MM.1S (cell line): ENCODE measurements at regions not wholly inside any gene's neighbourhood (a gene's known extent, or its start where the extent isn't known, plus 50 kb on each side); places are given as distances from the start of the nearest gene placed in this dataset.
"Not testable (repeated sequence)": the region's sequence is repeated elsewhere in the genome, so short reads cannot be mapped to it uniquely, and the experiment has no call there.

ENCODE experiments used
- DNase-seq: peaks from one replicate; pipeline ENCODE4 v3.0.0-alpha.2; 2015
- H2AFZ ChIP-seq: fragments of 300-600 bp; sonication (generic); 2 replicates; pipeline ENCODE4 v1.6.0; 2016; ENCODE audit warnings: antibody characterized with exemption, low read length
- H3F3A ChIP-seq: fragments of 300-600 bp; sonication (generic); 2 replicates; pipeline ENCODE4 v1.6.1; 2016; ENCODE audit warnings: mild to moderate bottlenecking, antibody characterized with exemption, low read length, moderate library complexity, mixed read lengths; ENCODE audit not compliant: insufficient read depth
- H3K27ac ChIP-seq: fragments of 300-600 bp; sonication (generic); 2 replicates; pipeline ENCODE4 v1.5.1; 2016; ENCODE audit warnings: mild to moderate bottlenecking, low read length
- H3K27me3 ChIP-seq: fragments of 300-600 bp; sonication (generic); replicated peaks from 2 replicates; pipeline ENCODE4 v1.6.0; 2016; ENCODE audit warnings: low read length; ENCODE audit not compliant: insufficient read depth
- H3K36me3 ChIP-seq: fragments of 300-600 bp; sonication (generic); replicated peaks from 2 replicates; pipeline ENCODE4 v1.6.1; 2016; ENCODE audit warnings: mild to moderate bottlenecking, low read length, mixed read lengths; ENCODE audit not compliant: insufficient read depth
- H3K4me1 ChIP-seq: fragments of 300-600 bp; sonication (generic); 2 replicates; pipeline ENCODE4 v1.6.1; 2016; ENCODE audit warnings: low read length, mixed read lengths
- H3K4me2 ChIP-seq: fragments of 300-600 bp; sonication (generic); 2 replicates; pipeline ENCODE4 v1.6.0; 2016; ENCODE audit warnings: low read depth, low read length
- H3K4me3 ChIP-seq: fragments of 300-600 bp; sonication (generic); 2 replicates; pipeline ENCODE4 v1.5.1; 2016; ENCODE audit warnings: low read length, mixed read lengths
- H3K79me2 ChIP-seq: fragments of 300-600 bp; sonication (generic); 2 replicates; pipeline ENCODE4 v1.6.1; 2016; ENCODE audit warnings: mixed run types, low read length, mixed read lengths
- H3K9ac ChIP-seq: fragments of 300-600 bp; sonication (generic); 2 replicates; pipeline ENCODE4 v1.6.1; 2016; ENCODE audit warnings: low read length, mixed read lengths
- H3K9me2 ChIP-seq: fragments of 300-600 bp; sonication (generic); replicated peaks from 2 replicates; pipeline ENCODE4 v1.6.1; 2016; ENCODE audit warnings: mild to moderate bottlenecking, low read length, mixed read lengths; ENCODE audit not compliant: insufficient read depth
- H3K9me3 ChIP-seq: fragments of 300-600 bp; sonication (generic); replicated peaks from 2 replicates; pipeline ENCODE4 v1.6.1; 2016; ENCODE audit warnings: mild to moderate bottlenecking, low read length, mixed read lengths; ENCODE audit not compliant: insufficient read depth
- H4K20me1 ChIP-seq: fragments of 300-600 bp; sonication (generic); 2 replicates; pipeline ENCODE4 v1.6.1; 2016; ENCODE audit warnings: mild to moderate bottlenecking, low read length, moderate library complexity, mixed read lengths; ENCODE audit not compliant: insufficient read depth
- EZH2 ChIP-seq: fragments of 300-600 bp; sonication (generic); optimal IDR thresholded peaks from 2 replicates; pipeline ENCODE3; 2017; ENCODE audit warnings: low read depth, mild to moderate bottlenecking, antibody characterized with exemption, low read length, mixed read lengths
- EZH2phosphoT487 ChIP-seq: fragments of 300-600 bp; sonication (generic); IDR thresholded peaks from 2 replicates; pipeline ENCODE4 v1.6.1; 2018; ENCODE audit warnings: antibody characterized with exemption, low read length
- TF ChIP-seq, protein P1 (sequence below): fragments of 300-600 bp; sonication (generic); IDR thresholded peaks from 2 replicates; pipeline ENCODE4 v1.5.1; 2016; ENCODE audit warnings: antibody characterized with exemption, low read length, mixed read lengths

- Histone ChIP-seq H3K4me2 (peak overlapping the region; percentile 7; the same call in 1 of the 2 replicates), H3F3A (no peaks in the 10 kb centered on the region), H3K9ac (no peak overlapping the region), H3K9me3 (no peaks in the 10 kb centered on the region), H2AFZ (no peak overlapping the region), H3K4me3 (no peak overlapping the region), H3K27me3 (no peaks in the 10 kb centered on the region), H3K4me1 (peaks cover 4% of the 10 kb centered on the region; the same call in 1 of the 2 replicates), H3K9me2 (no peaks in the 10 kb centered on the region), H4K20me1 (no peaks in the 10 kb centered on the region), H3K27ac (no peak overlapping the region), H3K36me3 (no peaks in the 10 kb centered on the region), H3K79me2 (no peaks in the 10 kb centered on the region)
- DNase-seq, result peak; percentile 43
- TF ChIP-seq EZH2, result no peak
- TF ChIP-seq, protein P1, sequence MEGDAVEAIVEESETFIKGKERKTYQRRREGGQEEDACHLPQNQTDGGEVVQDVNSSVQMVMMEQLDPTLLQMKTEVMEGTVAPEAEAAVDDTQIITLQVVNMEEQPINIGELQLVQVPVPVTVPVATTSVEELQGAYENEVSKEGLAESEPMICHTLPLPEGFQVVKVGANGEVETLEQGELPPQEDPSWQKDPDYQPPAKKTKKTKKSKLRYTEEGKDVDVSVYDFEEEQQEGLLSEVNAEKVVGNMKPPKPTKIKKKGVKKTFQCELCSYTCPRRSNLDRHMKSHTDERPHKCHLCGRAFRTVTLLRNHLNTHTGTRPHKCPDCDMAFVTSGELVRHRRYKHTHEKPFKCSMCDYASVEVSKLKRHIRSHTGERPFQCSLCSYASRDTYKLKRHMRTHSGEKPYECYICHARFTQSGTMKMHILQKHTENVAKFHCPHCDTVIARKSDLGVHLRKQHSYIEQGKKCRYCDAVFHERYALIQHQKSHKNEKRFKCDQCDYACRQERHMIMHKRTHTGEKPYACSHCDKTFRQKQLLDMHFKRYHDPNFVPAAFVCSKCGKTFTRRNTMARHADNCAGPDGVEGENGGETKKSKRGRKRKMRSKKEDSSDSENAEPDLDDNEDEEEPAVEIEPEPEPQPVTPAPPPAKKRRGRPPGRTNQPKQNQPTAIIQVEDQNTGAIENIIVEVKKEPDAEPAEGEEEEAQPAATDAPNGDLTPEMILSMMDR, result no peak
- TF ChIP-seq EZH2phosphoT487, result no peak
These were observed 70.0 kb downstream of the ELAPOR2 start for GRCh38 chr7:86989407-86989806.

GRCh38 chr7:86987834-86988233, 71.6 kb downstream of the ELAPOR2 start:
- H3F3A ChIP-seq, H3K9ac ChIP-seq, H3K27me3 ChIP-seq, H3K4me1 ChIP-seq, H3K9me2 ChIP-seq, H3K4me3 ChIP-seq, H3K27ac ChIP-seq, DNase-seq, H3K79me2 ChIP-seq, H3K36me3 ChIP-seq, H3K9me3 ChIP-seq, H2AFZ ChIP-seq, H4K20me1 ChIP-seq, H3K4me2 ChIP-seq: not testable (repeated sequence)

DNA sequence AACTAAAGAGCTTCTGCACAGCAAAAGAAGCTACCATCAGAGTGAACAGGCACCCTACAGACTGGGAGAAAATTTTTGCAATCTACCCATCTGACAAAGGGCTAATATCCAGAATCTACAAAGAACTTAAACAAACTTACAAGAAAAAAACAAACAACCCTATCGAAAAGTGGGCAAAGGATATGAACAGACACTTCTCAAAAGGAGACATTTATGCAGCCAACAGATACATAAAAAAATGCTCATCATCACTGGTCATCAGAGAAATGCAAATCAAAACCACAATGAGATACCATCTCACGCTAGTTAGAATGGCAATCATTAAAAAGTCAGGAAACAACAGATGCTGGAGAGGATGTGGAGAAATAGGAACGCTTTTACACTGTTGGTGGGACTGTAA, 72.1 kb downstream of the ELAPOR2 start:
- H3K4me2 ChIP-seq, H3K9me3 ChIP-seq, DNase-seq, H3K9ac ChIP-seq, H3K9me2 ChIP-seq, H3K27ac ChIP-seq, H4K20me1 ChIP-seq, H2AFZ ChIP-seq, H3K4me3 ChIP-seq, H3K36me3 ChIP-seq, H3F3A ChIP-seq, H3K4me1 ChIP-seq, H3K27me3 ChIP-seq, H3K79me2 ChIP-seq: not testable (repeated sequence)

GRCh38 chr7:86985342-86985741, 74.1 kb downstream of the ELAPOR2 start:
- H3K9me2 ChIP-seq, H3K9ac ChIP-seq, H3K79me2 ChIP-seq, H4K20me1 ChIP-seq, H3K36me3 ChIP-seq, H3K27me3 ChIP-seq, H2AFZ ChIP-seq, H3K4me2 ChIP-seq, DNase-seq, H3K9me3 ChIP-seq, H3K4me1 ChIP-seq, H3K27ac ChIP-seq, H3K4me3 ChIP-seq, H3F3A ChIP-seq: not testable (repeated sequence)

DNA sequence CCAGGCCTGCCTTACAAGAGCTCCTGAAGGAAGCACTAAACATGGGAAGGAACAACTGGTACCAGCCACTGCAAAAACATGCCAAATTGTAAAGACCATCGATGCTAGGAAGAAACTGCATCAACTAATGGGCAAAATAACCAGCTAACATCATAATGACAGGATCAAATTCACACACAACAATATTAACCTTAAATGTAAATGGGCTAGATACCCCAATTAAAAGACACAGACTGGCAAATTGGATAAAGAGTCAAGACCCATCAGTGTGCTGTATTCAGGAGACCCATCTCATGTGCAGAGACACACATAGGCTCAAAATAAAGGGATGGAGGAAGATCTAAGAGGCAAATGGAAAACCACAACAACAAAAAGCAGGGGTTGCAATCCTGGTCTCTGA, 75.8 kb downstream of the ELAPOR2 start:
- H3K79me2 ChIP-seq, H3K4me2 ChIP-seq, H3K4me3 ChIP-seq, H4K20me1 ChIP-seq, DNase-seq, H2AFZ ChIP-seq, H3K36me3 ChIP-seq, H3K27ac ChIP-seq, H3K9ac ChIP-seq, H3K9me3 ChIP-seq, H3F3A ChIP-seq, H3K27me3 ChIP-seq, H3K9me2 ChIP-seq: not testable (repeated sequence)
- peaks cover 19% of the 10 kb centered on the region for H3K4me1 ChIP-seq

GRCh38 chr7:86981937-86982336, 77.5 kb downstream of the ELAPOR2 start:
- H2AFZ ChIP-seq, H3K9ac ChIP-seq, H3K4me3 ChIP-seq, H4K20me1 ChIP-seq, H3K79me2 ChIP-seq, H3K27me3 ChIP-seq, H3K9me2 ChIP-seq, H3K4me2 ChIP-seq, H3K36me3 ChIP-seq, H3K9me3 ChIP-seq, H3F3A ChIP-seq, DNase-seq, H3K27ac ChIP-seq: not testable (repeated sequence)
- peaks cover 24% of the 10 kb centered on the region for H3K4me1 ChIP-seq
